SK-N-MC (cell line): ENCODE measurements at regions not wholly inside any gene's neighbourhood (a gene's known extent, or its start where the extent isn't known, plus 50 kb on each side); places are given as distances from the start of the nearest gene placed in this dataset.

Source experiments
- EZH2 ChIP-seq: fragments of 200-600 bp; sonication (generic); IDR thresholded peaks from one replicate; pipeline ENCODE4 v1.6.1; 2017; ENCODE audit warnings: antibody characterized with exemption
- POLR2AphosphoS5 ChIP-seq: IDR thresholded peaks from 2 replicates; pipeline ENCODE4 v1.6.1; 2012; ENCODE audit warnings: mild to moderate bottlenecking, low read depth, low read length, borderline replicate concordance

GRCh38 chr5:30102185-30102584, 1091.3 kb upstream of the CDH6 start:
- no peak for TF ChIP-seq EZH2
- TF ChIP-seq POLR2AphosphoS5 = no peak
